Umbilical cord (tissue), 1 donor: ENCODE measurements at regions not wholly inside any gene's neighbourhood (a gene's known extent, or its start where the extent isn't known, plus 50 kb on each side); places are given as distances from the start of the nearest gene placed in this dataset.
A peak's percentile ranks its signal among the peaks of the same experiment; 100 is the strongest.

Experiments used
- DNase-seq: peaks from one replicate; pipeline ENCODE4 v3.0.0-alpha.2; 2015; ENCODE audit warnings: low spot score

DNA sequence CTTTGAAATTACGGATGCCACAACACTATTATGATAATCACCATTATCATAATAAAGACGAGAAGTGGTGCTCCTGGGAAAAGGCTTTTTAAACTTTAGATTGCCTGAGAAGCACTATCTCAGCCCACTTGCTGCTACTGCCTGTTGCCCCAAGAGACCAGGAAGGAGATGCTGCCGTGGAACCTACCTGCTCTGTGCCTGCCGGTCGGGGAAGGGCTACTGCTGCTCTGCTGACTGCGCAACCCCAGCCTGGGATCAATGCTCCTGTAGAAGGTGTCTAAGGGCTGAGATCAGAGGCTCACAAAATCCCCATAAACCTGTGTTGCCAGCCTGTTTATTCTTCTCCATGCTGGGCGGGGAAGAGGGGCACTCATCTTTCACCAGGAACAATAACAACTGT lies 145.3 kb upstream of the VCX3B start:
- no peak for DNase-seq

DNA sequence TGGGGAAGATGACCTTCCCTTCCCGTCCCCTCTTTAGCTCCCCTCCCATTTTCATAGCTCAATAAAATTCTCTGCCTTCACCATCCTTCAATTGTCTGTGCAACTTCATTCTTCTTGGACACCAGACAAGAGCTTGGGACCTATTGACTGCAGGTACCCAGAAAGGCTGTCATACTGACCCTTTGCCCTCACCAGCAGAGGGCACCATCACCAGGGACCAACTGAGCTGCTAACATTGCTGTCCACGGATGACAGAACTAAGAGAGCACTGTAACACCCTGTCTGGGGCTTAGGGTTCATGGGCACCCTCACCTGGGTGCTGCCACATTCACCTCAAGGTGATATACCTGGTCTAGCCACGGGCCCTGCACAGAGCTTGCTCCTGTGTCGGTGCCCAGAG lies 141.3 kb upstream of the VCX3B start:
- DNase-seq = no peak

DNA sequence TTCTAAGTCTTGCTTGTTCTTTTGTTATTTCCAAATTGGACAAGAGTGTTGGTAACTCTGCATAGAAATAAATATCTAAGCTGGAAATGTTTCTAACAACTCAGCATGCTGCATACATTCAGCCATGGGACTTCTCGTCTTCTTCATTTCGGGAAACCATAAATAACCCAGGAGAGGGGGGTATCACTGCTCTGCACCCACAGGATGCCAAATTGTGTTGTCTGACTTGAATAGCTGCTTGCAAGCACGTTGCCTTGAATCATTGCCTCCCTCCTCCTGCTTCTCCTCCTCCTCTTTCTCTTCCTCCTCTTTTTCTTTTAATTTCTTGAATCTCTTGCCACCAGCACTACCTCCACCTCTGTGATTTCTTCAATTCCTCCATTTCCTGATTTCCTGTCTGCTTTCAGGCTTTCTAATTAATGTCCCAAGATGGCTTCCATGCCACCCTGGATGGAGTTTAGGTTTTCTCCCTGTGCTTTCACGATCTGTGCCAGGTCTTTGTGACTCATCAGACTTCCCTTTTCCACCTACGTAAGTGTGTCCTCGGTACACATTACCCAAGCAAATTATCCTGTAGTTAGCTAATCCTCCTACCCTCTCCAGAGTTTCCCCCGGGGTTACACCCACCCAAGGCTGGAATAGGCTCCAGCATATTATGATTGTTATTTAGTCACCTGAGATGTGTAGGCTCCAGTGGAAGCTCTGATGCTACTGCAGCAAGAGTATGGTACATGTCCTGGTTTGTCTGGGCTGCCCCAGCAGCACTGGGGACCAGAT lies 122.6 kb upstream of the VCX3B start:
- no peak for DNase-seq

DNA sequence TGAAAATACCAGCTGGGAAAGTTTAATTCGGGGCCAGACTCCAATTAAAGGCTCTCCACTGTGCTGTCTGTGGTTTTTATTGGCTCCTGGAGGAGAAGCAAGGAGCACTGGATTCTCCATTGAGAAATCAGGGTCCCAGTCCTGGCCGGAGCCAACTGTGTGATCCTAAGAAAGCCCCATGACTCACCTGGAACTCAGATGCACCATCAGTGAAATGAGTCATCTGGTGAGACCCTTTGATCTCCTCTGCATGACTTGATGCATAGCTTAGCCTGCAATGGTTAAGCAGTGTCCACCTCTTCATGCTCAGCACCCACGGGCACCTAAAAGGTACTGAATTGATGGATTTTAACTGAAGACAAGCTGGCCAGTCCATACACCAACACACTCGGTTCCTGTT lies 119.2 kb upstream of the VCX3B start:
- DNase-seq = no peak

DNA sequence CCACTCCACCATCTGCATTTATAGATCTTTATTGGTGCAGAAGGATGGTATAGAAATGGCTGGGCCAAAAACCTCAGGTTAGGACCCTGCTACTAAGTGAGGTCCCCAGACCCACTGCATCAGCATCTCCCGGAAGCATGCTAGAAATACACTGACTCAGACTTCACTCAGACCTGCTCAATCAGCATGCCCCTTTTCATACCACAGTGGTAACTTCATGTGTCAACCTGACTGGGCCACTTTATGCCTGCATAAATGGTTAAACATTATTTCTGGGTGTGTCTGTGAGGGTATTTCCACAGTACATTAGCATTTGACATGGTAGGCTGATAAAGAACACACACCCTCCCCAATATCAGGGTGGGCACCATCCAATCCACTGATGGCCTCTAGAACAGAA lies 118.6 kb upstream of the VCX3B start:
- no peak for DNase-seq

DNA sequence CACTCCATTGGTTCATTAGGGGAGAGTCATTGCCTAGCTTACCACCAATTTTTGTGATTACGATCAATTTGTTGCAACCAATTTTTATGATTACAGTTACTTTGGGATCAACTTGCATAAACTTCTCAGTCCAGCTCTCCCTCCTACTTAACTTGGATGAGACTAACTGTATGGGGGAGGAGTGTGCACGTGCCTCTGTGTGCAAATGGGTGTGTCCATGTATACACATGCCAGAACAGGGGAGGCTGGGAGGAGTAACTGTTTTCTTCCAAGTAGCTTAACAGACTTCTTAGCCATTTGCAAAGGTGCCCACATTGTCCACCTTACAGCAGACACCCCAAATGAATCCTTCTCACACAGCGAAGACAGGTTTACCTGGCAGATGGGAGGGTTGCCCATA lies 117.7 kb upstream of the VCX3B start:
- no peak for DNase-seq

DNA sequence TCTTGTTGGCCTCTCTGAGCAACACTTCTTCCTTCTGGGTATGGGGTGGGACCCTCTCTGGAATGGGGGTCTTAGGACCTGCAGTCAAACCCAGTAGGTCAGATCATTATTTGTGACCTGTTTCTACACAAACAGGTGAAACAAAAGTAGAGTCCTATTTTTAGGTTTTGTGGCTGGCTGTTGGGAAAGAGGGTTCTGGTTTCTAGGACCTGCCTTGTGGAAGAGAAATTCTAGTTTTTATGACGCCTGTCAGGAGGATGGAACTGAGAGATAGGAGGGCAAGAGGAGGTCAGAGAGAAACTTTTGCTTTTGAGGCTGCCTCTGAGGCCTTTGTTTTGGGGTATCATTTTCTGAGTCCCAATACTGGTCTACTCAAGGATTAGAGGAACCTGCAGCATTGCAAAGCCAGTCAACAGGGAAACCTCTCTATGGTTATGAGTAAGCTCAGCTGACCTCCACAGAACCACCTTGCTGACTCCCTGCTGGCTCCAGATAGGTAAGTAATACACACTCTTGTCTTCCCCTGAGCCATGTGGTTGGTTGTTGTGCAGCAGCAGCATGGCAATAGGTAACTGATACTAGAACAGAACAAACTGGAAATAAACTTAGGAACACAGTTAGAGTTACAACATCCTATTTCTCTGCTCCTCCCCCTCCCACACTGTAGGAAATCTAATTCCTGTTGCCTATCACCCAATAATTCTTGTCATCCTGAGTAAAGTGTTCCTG lies 114.7 kb upstream of the VCX3B start:
- DNase-seq = no peak

DNA sequence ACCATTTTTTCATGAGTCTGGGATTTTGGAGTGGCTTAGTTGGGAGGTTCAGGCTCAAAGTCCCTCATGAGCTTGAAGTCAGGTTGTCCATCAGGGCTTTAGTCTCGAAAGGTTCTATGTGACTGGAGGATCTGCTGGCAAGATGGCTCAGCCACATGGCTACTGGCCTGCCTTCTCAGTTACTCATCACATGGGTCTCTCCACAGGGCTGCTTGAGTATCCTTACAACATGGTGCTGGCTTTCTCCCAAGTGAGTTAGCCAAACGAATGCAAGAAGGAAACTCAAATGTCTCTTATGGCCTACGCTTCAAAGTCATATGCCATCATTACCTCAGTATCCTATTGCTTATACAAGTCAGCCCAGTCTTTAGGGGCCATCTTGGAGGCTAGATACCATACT lies 106.3 kb upstream of the VCX3B start:
- no peak for DNase-seq

DNA sequence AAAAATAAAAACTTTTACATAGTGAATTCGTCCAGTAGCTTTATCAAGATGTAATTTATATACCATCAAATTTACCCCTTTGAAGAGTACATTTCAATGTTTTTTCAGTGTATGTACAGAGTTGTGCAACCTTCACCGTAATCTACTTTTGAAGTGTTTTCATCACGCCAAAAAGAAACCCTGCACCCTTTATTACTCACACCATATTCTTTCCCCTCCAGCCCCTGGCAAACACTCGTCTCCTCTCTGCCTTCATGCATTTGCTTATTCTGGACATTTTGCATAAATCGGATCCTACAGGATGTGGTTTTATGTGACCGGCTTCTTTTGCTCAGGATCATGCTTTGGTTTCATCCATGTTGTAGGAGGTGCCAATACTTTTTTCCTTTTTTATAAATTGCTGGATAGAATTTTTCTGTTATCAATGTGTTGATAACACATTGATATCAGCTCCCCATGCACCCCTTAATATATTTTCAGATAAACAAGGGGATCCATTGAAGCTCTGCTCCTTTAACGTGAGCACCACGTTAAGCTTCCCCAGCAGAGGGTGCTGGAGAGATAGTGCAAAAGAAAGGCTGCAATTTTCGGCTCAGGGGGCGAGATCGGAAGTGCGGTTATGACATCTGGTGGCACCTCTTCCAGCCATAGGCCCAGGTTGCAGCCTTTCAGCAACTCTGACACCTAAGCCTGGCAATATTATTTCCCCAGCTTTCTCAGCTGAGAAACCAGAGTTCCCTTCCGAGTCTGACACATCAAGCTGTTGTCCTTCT lies 100.1 kb upstream of the VCX3B start:
- DNase-seq = no peak

DNA sequence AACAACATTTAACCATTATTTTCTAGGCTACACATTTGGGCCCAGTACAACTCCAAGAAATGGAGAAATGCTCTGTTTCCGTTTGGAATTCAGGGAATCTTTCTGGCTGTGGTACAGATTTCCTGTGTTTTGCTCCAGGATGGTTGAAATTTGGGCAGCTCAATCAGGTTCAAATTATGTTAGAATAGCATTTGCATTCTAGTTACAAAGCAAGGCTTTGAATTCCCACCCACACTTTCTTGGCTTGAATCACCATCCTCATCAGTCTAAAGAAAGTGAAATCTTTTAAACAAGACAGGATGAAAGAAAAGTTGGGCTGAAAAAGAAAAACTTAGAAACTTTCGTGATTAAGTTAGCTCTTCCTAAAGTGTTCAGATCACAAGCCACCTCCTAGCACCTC lies 98.1 kb upstream of the VCX3B start:
- no peak for DNase-seq

DNA sequence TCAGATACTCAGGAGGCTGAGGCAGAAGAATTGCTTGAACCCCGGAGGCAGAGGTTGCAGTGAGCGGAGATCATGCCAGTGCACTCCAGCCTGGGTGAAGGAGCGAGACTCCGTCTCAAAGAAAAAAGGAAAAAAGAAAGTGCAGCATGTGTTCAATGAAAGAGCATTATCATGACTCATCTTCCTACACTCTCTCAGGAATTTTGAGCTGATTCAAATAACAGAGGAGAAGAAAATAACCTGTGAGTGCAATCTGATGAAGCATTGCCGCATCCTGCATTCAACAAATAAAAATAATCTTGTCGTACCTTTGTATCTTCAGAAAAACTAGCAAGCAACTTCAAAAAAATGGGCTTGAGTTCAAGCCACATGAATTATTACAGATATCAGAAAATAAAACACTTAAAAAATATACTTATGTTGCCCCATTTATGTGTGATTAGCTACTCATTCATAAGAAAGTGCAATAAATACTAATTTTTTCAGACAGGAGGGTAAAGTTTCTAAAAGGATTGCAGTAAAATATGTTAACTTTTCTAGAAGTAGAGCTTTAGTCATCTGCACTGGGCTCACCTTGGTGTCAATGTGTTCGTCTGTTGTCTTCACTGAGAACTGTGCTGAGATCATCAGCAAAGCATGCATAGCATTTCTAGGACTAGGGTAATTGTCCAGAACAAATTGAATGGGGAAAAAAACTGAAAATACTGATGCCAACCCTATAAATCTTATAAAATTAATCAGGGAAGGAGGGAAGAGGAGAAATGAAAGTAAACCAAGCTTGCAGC lies 90.4 kb upstream of the VCX3B start:
- no peak for DNase-seq

DNA sequence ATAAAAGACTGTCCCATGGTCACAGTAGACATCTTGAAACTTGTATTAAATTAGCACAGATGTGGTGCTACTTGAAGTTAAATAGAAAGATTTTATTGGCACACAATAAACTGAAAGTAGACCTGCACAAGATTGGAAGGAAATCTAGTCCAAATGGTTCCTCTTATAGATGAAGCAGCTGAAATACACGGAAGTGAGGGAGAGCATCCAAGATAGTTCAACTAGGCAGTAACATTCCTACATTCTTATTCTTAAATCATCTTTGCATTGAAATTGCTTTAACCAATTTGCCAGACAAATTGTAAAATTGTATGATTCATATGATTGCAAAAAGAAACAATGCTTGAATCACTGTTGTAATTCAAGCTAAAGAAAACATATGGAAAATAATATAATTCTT lies 87.6 kb upstream of the VCX3B start:
- DNase-seq = no peak

DNA sequence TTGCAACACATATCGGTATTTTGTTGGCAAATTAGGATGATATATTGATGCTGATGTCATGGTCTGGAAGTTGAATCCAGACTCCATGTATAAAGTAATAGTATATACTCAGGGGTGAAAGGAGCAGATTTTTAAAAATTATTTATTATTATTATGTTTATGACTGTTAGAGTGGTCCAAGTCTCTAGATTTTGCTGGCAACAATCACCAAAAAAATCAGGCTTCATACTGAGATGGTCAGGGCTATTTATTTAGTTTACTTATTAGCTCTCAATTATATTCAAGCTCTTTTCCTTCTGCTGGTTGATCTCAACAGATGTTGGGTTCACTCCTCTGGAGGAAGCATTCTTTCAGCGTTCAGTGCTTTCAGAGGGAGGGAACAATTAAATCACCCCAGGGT lies 73.9 kb upstream of the VCX3B start:
- DNase-seq = no peak

DNA sequence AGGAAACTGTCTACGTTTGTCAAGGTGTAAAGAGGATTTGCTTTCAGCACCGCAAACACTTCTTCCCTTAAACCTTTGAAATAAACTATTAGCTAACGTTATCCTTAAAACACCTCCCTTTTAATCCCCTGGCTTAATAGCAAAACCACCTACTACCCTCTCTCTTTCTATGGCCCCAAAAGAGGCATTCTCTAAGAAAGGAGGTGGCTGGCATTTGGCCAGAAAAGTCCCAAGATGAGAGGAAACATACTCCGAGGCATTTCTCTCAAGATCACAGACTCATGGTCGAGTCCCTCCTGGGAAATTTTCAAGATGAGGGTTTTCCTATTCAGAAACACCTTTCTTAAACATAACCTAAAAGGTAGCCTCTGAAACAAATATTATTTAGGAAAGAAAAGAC lies 60.6 kb upstream of the VCX3B start:
- no peak for DNase-seq

DNA sequence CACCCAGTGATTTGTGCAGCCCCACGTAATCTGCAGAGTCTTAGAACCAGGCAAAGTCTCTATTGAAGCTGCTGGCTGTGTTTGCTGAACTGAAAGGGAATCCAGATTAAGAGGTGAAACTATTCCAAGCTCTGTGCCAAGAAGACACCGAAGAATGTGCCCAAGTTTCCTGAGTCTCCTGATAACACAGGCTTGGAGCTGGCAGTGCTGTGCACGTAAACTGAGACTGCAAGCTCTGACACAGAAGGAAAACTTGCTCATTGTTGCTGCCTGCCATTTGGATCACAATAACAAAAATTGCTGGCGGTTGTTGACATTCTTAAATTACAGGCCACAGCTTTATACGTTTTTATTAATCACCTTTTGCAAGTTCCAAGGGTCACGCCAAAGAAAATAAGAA lies 60.2 kb upstream of the VCX3B start:
- peak; percentile 76 for DNase-seq

DNA sequence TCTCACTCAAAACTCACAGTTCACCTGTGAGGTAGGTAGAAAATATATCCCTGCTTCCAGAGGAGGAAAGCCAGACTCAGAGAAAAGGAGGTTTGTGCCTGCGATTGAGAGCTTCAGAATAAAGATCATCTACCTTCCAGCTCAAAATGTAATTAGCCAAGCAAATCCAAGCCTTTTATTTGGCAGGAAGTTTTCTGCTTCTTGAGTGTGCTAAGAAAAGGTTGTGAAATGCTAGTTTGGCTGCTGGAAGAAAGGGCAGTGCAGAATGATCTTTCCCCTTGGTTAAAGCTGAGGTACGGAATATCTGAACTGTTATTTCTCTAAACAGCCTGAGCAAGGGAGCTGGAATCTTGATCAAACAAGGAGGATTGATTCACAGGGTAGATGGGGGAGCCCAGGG lies 59.7 kb upstream of the VCX3B start:
- DNase-seq = peak; percentile 14

DNA sequence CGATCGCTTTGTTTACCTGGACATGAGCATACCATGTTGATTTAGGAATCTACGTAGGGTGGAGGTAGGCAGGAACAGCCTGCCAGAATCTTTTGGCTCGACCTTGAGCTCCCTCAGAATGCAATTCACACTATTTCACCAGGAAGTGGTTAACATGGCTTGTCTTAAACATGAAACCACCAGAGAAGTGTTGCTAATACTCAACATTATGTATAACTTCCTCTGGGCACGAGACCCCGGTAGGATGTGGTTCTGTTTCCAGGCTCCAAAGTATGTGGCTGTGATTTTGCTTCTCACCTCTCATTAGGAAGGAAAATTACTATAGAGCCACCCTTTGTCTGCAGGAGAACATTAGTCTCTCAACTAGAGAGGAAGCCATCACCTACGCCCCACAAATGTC lies 59.0 kb upstream of the VCX3B start:
- DNase-seq = no peak

DNA sequence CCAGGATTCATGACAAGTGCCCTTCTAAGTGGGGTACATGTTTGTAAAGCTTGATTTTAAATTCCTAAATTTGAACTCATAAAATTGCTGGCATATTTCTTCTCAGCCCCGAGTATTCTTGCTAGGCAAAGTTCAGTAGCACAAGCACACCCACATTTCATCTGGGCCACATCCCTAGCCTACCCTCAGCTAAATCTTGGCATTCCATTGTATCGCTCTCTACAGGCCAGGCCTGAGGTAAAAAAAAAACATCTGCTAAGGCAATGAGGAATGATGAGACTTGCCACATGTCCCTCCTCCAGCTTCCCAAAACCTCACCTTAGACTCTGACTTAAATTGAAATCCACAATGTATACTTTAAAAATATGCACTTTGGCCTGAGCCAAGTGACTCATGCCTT lies 51.4 kb upstream of the VCX3B start:
- no peak for DNase-seq
